Tongue (tissue), 1 donor: ENCODE measurements at regions not wholly inside any gene's neighbourhood (a gene's known extent, or its start where the extent isn't known, plus 50 kb on each side); places are given as distances from the start of the nearest gene placed in this dataset.

Experiments
- DNase-seq: peaks from one replicate; pipeline ENCODE4 v3.0.0-alpha.2; 2015

- DNase-seq: no peak
Measured at GRCh38 chr5:8644377-8644776, 775.4 kb downstream of the MTRR start.

DNA sequence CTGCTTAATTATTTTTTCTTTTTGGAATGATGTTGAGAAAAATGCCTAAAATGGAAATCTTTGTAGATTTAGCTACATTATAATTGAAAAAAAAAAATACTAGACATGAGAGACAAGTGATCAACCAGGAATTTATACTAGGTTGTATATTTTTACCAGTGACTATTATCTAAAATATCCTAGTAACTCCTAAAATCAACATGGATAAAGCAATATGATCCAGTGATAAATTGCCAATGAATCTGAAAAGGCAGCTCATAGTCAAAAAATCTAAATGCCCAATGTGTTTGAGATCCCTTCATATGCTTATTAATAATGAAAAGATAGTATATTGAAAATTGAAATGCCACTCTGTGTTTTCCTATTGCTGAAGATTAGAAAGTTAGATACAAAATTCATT, 778.2 kb downstream of the MTRR start:
- DNase-seq: no peak

DNA sequence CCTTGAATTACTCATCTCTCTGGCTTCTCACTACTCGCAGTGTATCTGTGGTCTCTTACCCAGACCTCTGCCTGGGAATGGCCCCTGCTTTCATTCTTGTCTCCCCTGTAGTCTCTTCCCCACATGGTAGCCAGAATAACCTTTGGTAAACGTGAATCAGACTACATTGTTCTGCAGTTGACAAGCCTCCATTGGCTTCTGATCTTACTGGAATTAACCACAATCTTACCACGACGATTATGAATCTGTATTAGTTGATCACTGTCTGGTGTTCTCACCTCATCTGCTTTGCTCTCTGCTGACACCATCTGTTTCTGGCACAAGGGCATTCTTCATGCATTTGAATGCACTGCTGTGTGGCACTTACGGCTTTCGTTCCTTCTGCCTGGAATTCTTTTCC, 781.2 kb downstream of the MTRR start:
- DNase-seq: no peak

GRCh38 chr5:8660133-8660893, 791.4 kb downstream of the MTRR start:
- DNase-seq: peak; percentile 19

DNA sequence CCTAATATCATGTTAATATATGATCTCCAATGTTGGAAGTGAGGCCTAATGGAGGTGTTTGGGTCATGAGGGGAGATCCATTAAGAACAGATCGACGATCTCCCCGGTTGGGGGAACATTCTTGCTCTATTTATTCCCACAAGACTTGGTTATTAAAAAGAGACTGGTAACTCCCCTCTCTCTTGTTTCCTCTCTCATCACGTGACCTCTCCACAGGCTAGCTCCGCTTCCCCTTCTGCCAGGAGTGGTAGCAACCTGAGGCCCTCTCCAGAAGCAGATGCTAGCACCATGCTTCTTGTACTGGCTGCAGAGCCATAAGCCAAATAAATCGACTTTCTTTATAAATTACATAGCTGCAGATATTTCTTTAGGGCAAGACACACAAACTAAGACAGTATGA, 794.4 kb downstream of the MTRR start:
- DNase-seq: no peak

DNA sequence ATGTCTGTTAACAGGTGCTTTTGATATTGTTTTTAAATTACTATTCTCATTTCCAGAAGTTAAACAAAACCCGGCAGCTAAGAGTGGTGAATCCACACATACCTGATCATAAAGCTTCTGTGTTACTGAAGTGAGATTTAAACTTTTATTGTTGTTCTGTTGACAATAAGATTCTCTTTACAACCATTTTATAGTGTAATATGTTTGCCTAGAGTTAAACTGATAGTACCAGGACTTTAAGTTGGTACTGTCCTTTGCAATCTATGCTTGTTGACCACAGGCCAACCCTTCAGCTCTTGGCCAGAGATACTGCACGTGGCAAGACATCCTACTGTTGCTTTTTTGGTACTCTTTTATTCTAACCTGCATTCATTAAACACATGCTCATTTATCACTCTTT, 806.2 kb downstream of the MTRR start:
- no peak for DNase-seq

DNA sequence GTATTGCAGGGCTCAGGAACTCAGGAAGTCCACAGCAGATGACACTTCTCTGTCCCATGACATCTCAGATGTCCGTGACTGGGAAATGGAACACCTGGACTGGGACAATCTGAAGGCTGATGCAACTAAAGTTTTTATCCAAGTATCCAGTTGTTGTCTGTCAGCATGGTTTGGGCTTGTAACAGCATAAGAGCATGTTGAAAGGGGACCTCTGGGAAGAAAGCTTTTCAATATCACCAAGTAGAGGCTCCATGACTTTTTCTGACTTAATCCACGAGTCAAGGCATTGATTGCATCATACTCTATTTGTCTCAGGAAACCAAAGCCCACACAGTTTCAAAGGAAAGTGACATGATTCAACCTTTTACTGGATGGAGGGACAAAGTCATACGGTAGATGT, 807.7 kb downstream of the MTRR start:
- DNase-seq: no peak

DNA sequence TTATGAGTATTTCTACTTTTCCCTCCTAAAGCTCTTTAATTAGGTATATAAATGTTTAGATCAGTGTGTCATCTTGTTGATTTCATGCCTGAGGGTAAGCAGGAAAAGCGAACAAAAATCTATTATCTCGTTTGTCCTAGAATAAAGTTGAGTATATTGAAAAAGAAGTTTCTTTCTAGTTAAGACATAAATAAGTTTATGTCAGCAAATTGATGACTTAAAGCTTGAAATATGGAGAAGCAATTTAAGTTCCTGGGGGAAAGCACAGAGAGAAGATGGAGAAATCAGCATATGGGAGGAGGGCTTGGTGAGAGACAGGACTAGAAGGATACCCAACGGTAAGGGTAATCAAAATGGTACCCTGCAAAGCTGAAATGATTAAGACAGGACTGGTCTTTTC, 813.4 kb downstream of the MTRR start:
- DNase-seq: no peak

DNA sequence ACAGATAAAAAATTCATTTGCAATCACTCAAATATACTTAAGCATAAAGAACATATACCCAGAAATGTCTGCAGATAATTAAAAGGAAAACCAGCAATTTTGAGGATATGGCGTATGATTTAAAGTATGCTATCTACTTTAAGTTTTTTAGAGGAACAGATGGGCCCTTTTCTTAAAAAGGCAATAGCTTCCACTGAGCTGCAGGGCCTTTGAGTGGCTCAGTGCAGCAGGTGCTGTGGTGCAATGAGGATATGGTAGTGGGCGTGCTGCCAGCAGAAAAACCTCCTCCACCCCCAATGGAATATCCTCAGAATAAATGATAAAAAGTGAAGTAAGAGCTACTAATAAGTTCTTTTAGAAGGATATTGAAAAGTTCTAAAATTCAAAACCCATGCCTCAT, 814.5 kb downstream of the MTRR start:
- DNase-seq: peak; percentile 4

DNA sequence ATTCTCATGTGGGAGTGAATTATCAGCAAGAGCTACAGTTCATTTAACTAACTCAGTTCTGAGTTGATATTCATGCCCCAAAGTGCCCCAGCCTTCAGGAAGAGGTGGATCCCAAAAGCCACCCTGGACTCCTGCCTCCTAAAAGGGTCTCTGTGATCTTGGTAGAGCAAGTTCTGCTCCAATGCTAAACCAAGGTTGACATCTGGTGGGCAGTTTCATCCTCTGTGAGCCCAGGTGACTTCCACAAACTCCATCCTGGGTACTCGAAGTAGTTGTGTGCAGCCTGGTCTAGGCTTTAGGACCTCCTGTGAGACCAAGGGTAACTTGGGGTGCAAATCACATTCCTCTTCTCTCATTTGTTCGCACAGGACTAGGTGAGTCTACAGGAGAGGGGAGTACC, 816.8 kb downstream of the MTRR start:
- DNase-seq: no peak

GRCh38 chr5:8686707-8687106, 817.8 kb downstream of the MTRR start:
- DNase-seq: no peak

DNA sequence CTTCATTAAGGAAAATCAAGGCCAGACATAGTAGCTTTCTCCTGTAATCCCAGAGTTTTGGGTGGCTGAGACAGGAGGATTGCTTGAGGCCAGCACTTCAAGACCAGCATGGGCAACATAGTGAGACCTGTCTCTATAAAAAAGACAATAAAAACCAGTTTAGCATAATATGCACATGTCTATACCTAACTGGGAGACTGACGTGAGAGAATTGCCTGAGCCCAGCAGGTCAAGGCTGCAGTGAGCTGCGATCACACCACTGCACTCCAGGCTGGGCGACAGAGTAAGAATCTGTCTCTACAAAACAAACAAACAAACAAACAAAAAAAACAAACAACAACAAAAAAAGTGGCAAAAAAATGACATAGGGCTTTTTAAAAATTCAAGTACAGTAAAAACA, 820.8 kb downstream of the MTRR start:
- DNase-seq: no peak

DNA sequence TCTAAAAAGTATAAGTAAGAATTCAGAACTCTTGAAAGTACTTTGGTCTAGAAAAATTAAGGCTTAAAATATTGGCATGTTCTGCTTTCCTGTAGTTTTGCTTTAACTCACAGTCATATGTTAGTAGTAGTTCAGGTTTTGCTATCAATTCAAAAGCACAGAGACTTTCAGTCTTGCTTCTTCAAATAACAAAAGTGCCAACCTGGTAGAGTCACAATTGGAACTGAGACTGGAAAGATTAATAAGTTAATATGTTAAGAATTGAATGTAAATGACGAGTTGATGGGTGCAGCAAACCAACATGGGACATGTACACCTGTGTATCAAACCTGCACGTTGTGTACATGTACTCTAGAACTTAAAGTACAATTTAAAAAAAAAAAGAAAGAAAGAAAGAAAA, 822.3 kb downstream of the MTRR start:
- DNase-seq: no peak

DNA sequence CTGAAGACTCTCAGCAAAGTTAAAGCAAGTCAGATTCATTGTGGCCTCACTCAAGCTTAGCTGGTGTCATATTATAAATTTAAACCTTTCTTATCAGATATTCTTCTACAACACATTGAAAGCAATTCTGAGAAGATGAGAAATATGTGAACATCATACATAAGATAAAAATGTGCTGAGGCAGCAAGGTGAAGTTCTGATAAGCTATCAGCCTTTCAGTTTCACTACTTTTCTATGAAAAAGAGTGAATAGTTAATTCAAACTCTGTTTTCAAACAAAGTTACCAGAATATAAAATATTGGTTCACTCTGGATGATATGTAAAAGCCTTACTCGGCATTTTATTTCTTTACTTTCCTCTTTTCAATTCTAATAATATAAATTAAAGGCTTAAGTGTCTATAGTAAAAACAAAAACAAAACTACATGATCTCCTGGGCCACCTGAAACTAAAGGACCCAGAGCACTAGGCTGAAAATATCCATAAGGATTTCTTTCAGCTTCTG, 824.4 kb downstream of the MTRR start:
- no peak for DNase-seq

- DNase-seq: no peak
Measured at GRCh38 chr5:8694545-8694944, 825.6 kb downstream of the MTRR start.

GRCh38 chr5:8695902-8696845, 827.2 kb downstream of the MTRR start:
- DNase-seq: peak; percentile 46

GRCh38 chr5:8700222-8700621, 831.3 kb downstream of the MTRR start:
- no peak for DNase-seq

DNA sequence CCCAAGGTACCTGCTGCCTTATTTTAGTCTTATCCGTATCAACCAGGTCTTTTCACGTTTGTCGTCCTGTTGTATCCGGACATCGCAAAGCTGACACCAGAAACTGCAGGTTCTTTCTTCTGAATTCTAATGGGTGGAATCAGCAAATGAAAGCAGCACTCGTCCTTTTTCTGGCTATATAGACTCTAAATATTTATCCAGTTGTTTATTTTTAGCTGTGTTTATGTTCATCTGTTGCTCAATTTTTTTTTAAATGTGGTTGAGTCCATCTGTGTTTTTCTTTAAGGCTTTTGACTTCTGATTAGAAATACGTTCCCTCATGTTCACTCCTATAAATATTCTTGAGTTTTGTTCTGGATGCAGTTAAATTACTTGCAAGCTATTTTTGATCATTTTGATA, 831.7 kb downstream of the MTRR start:
- no peak for DNase-seq

- DNase-seq: no peak
Measured at GRCh38 chr5:8701251-8701650, 832.3 kb downstream of the MTRR start.

- DNase-seq: no peak
Measured at GRCh38 chr5:8710426-8710930, 835.4 kb downstream of the SEMA5A start.

DNA sequence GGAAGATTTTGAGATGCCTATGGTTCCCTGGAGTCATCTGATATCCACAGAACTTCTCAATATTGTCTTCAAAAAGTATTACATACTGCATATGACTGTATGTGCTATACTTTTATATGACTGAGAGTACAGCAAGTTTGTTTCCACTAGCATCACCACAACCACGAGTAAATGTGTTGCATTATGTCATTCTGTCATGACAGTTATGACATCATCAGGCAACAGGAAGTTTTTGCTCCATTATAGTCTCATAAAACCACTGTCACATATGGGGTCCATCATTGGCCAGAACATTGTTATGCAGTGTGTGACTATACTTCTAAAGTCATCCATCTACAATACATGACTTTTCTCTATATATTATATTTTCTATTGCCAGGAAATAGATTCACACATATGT, 831.7 kb downstream of the SEMA5A start:
- DNase-seq: no peak

- peak; percentile 37 for DNase-seq
Measured at GRCh38 chr5:8714861-8715260, 831.0 kb downstream of the SEMA5A start.

- DNase-seq: no peak
Measured at GRCh38 chr5:8719796-8720195, 826.1 kb downstream of the SEMA5A start.
